GM21723 (cell line): ENCODE measurements at regions not wholly inside any gene's neighbourhood (a gene's known extent, or its start where the extent isn't known, plus 50 kb on each side); places are given as distances from the start of the nearest gene placed in this dataset.

Experiments used
- ATAC-seq: cut with Tn5 transposase; IDR thresholded peaks from one replicate; pipeline ENCODE4 v1.9.1; 2021; ENCODE audit warnings: mild to moderate bottlenecking, moderate library complexity; ENCODE audit not compliant: unreplicated experiment

DNA sequence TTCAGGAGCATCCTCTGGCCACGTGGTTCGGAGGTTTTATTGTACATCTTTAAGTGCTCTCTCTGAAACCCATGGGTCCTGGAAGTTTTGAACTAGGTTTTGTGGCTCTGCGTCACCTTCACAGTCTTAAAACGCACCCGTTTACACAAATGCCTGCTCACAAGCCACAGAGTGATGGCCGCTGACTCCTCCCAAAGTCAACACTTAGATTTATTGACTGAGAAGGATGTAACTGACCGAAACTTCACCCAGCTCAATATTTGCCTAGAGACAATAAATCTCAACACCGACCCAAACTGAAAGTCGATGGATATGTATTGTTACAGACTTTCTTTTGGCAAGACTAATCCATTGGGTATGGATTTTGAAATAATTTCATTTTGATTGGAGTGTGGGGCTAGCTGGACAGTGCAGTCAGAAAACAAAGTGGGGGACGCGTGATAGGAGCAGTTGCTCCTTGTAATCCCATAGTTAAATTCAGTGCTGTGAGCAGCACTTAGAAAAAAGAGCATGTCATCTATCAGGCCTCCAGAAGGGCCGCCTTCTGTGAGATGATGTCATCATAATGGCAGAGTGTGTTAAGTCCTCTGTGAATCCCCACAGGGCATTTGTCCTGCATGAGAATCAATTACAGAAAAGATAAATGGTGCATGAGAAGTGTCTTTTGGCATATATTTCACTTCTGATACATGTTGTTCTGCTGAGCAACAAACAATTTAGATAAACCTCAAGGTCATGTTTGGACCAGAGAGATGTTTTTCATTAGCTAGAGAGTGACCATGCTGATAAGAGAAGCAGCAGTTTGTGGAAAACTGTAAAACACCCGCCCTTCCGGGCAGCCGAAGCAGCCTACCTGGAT is 183.7 kb downstream of the INO80D start:
- ATAC-seq, result no peak

DNA sequence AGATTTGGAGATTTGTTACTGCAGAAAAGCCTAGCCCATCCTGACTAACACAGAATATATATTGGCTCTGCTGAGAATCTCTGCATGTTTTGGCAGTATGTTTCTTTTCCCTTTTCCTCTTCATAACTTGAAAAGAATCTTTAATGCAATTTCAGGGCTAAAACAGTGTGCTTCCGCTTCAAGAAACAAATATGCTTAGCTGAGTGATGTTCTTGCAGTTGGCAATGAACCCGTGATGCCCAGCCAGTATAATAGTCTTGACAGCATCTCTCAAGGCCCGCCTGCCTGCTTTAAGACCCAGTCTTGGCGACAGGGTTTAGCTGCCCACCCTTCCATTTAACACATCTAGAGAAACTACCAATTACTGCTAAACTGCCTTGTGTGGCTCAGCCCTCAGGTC is 184.5 kb downstream of the INO80D start:
- ATAC-seq, result no peak

DNA sequence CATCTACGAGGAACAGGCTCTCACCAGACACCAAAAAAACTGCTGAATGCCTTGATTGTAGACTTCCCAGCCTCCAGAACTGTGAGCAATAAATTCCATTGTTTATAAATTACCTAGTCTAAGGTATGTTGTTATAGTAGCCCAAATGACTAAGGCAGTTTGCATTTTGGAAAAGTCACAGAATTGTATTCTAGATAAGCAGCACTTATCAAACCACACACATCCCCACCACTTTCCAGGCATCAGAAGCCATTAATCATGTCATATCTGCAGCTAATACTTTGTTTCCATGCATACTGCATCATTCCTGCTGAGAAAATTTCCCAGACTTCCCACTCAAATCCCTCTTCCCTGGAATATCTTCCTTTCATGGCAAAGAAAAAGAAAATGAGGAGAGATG is 187.2 kb downstream of the INO80D start:
- no peak for ATAC-seq

DNA sequence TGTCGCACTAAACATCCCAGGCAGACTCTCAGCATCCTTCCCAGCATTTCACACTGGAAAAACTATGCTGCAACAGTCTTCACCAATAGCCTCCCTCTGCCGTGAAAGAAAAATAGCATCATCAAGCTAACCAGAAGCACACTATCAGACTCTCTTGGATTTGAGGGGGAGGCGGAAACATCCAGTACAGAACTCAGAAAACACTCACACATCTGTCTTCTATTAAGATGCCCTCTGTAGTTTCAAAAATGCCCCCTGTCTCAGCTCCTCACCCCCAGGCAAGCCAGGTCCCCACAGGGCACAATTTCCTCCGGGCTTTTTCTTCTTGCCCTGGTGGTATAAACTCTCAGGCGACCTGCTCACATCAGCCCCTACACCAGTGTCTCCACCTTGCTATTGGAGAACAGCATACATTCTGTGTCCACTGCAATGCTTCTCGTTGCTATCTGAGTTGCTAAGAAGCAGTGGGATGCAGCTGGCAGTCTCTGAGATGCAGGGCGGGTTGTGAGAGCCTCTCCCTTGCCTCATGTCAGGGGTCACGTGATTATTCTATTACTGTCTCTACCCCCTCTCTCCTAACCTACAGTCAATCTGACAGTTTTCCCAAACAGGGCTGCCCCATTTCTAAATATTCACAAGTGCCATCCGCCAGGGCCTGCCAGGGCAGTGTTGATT is 189.9 kb downstream of the INO80D start:
- no peak for ATAC-seq

DNA sequence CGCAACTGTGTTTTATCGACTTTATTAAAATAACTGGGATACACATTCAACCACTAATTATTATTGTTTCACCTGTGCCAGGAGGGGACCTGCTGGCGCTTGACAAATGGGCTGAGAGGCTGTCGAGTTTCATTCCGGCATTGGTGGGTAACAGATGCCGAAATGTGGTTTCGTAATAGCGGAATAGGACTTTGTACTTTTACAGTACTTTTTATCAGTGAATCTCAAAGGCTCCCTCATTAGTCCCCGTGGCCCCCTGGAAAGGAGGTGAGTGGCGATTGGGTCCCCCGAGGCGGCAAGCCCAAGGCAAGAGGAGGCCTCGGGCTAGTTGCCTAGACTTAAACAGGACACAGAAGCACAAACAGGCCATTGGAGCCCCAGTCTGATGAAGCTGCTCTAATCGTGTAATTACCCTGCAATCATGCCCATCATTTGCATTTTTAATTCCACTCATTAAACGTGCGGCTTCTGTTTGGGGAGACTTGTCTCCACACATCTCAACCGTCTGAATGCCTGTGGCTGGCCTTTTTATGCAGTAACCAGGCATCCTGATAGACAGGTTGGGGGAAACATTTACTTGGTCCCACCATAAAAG is 193.2 kb downstream of the INO80D start:
- ATAC-seq, result no peak

DNA sequence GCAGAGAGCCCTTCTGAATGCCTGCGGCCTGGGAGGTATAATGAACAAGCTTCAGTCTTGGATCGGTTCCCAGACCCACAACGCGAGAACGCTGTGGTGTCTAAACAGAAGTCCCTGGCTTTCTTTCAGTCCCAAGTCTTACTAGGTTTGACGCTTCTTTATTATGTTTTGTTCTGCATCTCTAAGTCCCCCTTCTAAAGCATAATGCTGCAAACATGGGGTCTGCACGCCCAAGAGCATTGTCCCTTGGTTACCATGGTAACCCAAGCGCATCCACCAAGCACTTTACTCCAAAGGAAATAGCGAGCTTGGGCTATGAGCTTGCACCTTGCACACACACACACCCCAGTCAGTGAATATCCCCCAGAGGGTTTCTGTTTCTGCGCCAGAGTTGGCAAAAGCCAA is 193.7 kb downstream of the INO80D start:
- ATAC-seq, result no peak

DNA sequence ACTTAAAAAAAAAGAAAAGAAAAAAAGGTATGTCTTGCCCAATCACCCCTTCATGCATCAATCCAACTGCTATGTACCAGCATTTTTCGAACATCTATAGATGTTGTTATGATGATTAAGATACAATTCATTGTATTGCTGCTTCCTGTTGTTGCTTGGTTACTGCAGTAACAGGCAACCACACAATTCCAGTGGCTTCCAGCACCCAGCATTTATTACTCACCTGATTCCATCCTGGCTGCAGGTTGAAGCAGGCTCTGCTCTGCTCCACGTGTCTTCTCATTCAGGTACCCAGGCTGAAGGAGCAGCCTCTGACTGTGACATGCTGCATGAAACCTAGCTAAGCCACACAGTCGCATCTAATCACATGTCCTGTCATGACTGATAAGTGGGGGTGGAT is 196.9 kb downstream of the INO80D start:
- no peak for ATAC-seq

DNA sequence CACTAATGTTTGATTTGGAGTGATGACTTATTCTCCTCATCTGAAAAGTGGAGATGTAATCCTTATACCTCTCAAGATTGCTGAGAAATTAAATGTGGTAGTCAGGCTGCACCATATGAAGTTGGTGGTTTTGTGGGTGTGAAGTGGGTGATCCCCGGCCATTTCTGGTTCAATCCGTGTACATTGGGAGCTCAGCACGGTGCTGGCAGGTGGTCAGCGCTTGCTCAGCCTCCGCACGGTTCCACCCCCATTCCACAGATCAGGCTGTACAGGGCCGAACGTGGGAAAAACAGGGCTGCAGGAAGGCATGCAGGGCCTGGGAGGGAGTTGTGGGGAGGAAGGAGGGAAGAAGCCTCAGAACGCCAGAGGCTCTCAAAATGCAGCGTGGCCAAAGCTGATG is 198.3 kb downstream of the INO80D start:
- no peak for ATAC-seq

DNA sequence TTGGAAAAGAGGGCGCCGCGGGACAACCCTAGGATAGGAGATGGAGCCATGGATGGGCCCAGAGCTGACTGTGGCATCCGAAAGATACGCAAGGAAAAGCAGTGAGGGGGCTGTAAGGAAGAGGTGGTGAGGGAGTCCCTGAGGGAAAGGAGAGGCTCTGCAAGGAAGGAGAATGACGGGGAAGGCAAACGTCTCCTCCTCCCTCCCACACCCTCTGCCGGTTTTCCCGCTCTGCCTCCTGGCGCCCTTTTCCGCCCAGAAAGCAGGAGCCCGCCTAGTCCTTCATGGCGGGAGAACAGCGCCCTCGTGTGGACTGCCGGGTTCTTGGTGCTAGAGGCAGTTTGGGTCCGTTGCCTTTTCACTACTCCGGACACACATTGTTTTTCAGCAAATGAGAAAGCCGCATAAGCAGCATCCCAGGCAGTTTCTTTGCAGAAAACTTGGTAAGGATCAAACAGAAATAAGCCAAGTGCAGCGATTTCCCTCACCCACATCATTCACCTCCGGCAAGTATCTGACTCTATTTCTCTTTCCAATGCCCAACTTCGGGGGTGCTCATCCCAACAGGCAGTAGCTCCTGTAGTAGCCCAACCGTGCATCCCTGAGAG is 200.4 kb downstream of the INO80D start:
- ATAC-seq, result no peak

DNA sequence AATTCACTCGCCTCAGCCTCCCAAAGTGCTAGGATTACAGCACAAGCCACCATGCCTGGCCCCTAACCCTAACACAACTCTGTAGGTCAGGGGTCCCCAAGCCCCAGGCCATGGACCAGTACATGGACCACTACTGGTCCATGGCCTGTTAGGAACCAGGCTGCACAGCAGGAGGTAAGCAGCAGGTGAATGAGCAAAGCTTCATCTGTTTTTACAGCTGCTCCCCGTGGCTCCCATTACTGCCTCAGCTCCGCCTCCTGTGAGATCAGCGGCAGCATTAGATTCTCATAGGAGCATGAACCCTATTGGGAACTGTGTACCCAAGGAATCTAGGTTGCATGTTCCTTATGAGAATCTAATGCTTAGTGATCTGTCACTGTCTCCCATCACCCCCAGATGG is 201.7 kb downstream of the NRP2 start:
- ATAC-seq, result no peak

DNA sequence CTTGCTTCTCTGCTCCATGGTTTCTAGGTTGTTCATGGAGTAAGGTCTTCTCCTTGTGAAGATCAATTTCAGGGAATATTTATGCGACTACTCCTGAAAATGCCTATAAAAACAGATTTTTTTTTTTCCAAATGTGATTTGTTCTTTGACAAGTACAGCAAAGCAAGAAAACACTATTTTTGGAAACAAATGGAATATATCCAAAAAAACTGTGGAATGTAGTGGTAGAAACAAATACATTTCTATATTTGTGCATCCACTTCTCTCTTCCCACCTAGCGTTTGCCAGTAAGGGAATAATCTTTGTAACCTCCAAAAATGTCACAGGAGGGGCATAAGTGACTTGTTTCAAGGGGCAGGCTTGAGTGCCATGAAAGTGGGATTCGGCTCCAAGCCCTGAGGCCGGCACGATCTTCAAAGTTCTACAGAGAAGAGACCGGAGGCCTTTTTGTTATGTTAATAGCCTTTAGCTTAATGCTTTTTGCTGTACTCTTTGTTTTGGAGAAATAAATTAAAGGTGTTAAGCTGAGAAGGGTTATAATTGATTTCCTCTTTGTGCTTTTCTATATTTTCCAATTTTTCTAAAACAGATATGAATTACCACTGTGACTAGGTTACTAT is 200.6 kb downstream of the NRP2 start:
- ATAC-seq, result no peak

DNA sequence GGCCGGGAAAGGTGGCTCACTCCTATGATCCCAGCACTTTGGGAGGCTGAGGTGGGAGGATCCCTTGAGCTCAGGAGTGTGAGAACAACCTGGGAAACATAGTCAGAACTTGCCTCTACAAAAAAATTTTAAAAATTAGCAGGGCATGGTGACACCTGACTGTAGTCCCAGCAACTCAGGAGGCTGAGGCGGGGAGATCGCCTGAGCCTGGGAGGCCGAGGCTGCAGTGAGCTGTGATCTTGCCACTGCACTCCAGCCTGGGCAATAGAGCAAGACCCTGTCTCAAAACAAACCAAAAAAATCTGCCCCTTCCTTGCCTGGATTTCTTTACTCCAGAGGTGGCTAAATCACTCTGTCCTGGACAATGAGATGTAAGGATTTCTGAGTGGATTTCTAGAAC is 197.7 kb downstream of the NRP2 start:
- no peak for ATAC-seq

DNA sequence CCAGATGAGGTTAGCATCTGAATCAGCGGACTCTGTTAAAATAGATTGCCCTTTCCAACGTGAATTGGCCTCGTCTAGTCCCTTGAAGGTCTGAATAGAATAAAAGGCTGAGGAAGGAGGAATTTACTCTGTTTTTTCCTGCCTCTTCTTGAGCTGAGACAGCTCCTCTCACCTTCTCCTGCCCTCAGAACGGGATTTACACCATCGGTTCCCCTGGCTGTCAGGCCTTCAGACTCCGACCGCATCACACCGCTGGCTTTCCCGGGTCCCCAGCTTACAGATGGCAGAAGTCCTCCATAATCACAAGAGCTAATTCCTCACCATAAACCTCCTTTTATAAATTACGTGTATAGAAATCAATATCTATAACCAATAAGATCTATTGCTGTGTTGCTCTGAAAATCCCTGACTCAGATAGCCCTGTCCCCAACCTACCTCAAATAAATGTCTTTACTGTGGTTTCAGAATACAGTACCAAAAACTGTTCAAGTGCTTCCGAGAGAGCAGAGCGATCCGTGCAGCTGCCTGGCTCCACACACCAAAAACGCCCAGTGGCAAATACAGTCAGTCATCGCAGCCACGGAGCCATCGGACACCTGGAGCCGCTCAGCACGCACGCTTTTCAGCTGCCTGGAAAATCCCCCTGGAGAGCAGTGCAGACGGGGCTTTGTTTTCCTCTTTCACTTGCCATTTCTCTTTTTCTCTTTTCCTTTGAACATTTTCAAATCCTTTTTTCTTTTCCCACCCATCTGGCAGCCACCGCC is 196.9 kb downstream of the NRP2 start:
- no peak for ATAC-seq

DNA sequence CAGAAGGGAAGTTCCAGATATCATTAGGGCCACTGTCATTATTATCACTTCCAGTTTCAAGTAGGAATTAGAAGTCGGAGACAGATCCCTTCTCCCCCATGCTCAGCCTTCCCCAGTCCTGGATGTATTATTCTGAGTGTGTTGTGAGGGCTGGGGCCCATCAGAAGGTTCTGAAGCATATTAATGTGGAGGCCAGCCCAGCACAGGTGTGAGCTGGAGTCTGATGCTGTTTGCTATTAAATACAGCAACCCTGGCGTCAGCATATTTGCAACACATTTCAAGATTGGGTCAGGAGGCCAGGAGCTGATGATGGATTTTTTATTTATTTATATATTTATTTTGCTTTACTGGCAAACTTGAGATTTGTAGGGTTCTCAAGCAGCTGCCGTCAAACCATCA is 195.2 kb downstream of the NRP2 start:
- no peak for ATAC-seq

DNA sequence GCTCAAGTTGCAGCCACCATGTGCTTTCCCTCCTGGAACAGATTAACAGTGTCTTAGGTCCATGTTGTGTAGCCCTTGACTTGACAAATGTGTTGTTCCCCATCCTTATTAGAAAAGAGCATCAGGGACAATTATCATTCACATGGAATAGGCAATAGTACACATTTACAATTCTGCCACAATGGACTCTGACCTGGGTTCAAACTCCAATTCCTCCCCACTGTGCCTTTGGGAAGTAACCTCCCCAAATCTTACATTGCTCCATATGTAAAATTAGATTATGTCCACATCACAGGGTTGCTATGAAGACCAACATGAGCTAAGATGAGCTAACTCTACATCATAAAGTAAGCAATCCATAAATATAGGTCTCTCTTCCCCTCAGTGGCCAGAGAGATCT is 193.8 kb downstream of the NRP2 start:
- ATAC-seq, result no peak

DNA sequence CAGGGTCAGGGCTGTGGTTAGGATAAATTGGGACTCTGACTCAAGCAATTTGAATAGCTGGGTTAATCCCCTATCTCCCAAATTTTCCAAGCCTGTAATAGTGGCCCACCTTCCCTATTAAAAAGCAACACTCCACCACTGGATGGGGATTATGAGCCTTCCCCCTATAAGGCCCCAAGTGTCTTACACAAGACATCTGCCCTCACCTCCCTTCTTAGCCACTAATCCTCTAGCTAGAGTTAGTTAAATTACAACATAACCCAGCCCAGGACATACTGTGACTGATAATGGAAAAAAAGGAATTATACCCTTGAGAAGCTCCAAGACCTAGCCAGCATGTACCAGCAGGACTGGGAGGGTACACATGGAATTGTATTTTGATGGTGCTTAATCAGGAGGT is 190.4 kb downstream of the NRP2 start:
- no peak for ATAC-seq

DNA sequence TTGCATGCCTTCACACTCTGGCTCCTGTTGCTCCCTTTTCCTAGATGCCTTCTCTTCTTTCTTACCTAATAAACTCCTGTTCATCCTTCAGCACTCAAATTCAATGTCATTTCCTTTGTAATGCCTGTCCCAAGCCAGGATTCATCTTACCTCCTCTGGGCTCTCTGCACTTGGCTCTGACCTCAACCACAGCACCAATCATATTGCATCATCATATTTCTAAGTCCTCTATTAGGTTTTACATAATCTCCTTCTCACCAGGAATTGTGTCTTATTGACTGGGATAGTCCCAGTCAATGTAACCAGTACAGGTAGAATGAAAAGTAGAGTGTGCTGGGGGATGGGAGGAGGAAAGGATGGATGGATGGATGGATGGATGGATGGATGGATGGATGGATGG is 187.1 kb downstream of the NRP2 start:
- no peak for ATAC-seq

DNA sequence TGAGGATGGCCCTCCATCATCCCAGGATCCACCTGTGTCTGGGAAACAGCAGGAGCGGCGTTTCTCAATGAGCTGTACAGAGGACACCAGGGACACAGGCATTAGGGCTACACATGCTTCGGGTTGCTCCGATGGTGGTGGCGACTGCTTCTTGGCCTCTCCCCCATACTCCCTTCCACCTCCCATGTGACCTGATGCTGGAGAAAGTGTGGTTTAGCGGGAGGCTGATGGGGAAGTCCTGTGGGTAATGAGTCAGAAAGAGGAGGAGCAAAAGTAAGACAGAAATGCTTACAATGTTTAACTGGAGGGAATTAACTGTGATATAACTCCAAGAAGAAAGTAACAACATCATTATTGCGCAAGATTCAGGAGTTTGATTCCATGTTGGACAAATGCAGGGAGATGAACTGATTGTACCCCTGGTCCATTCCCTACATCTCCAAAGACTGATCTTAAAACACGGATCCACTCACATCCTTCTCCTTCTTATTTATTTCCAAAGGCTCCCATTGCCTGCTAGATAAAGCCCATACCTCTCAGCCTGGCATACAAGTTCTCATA is 186.6 kb downstream of the NRP2 start:
- ATAC-seq, result no peak

DNA sequence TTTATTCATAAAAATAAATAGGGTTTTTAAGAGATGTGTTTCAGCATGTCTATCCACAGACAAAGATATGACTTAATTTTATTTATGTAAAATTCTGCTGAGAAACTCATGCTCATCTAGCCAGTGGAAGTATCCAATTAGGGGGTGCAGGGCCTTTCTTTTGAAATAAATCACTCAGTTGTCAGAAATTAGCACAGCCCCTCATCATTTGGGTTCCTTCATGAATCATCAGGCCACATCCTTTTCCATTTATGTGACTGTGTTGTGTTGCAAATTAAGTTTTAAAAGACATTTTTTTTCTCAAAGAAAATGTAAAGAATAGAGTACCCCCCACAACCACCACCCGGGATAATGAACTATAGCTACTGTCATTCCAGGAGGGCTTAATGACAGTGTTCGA is 185.8 kb downstream of the NRP2 start:
- no peak for ATAC-seq

DNA sequence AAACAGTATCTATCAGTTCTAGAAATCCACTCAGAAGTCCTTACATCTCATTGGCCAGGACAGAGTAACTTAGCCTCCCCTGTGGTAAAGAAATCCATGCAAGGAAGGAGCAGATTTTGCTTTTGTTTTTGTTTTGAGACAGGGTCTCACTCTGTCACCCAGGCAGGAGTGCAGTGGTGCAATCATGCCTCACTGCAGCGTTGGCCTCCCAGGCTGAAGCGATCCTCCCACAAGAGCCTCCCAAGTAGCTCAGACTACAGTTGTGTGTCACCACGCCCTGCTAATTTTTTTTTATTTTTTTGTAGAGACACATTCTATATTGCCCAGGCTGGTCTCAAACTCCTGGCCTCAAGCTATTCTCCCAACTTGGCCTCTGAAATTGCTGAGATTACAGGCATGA is 185.1 kb downstream of the NRP2 start:
- no peak for ATAC-seq
